Spleen (tissue), 7 donors: ENCODE measurements at regions not wholly inside any gene's neighbourhood (a gene's known extent, or its start where the extent isn't known, plus 50 kb on each side); places are given as distances from the start of the nearest gene placed in this dataset.

Experiments used
- POLR2AphosphoS5 ChIP-seq, 3 donors: sonication (generic); formaldehyde crosslinking; IDR thresholded peaks; one replicate each; pipeline ENCODE4 v1.5.1; 2017; ENCODE audit warnings: antibody characterized with exemption in 3 of 3
- TF ChIP-seq, protein P1 (sequence below), 11 experiments: fragments of 200-600 bp in 7 of 11; fragments of 450-650 bp in 4 of 11; sonication (generic) in 4 of 11; IDR thresholded peaks in 8 of 11; conservative IDR thresholded peaks in 3 of 11; 1 replicate in 7 of 11; 2 replicates in 4 of 11; pipeline versions ENCODE4 v1.4.0 to v1.8.0; 2016 to 2021; ENCODE audit warnings: antibody characterized with exemption in 11 of 11, inconsistent platforms in 4 of 11, mild to moderate bottlenecking in 1 of 11
- donor health status: DM: no; HTN: no; CAD: no; lungs with moderate emphysema.
- donor health status: DM: no; HTN: no; CAD: no.
- donor health status: DM: no; HTN: no; CAD: no.

- TF ChIP-seq POLR2AphosphoS5 (IDR thresholded peaks at IDR 0.05) = no peak
- TF ChIP-seq, protein P1, sequence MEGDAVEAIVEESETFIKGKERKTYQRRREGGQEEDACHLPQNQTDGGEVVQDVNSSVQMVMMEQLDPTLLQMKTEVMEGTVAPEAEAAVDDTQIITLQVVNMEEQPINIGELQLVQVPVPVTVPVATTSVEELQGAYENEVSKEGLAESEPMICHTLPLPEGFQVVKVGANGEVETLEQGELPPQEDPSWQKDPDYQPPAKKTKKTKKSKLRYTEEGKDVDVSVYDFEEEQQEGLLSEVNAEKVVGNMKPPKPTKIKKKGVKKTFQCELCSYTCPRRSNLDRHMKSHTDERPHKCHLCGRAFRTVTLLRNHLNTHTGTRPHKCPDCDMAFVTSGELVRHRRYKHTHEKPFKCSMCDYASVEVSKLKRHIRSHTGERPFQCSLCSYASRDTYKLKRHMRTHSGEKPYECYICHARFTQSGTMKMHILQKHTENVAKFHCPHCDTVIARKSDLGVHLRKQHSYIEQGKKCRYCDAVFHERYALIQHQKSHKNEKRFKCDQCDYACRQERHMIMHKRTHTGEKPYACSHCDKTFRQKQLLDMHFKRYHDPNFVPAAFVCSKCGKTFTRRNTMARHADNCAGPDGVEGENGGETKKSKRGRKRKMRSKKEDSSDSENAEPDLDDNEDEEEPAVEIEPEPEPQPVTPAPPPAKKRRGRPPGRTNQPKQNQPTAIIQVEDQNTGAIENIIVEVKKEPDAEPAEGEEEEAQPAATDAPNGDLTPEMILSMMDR (IDR thresholded peaks at IDR 0.05 in 8 of 11, conservative IDR thresholded peaks at IDR 0.05 in 3 of 11) = no peak
Measured at GRCh38 chr16:80039777-80040176, 439.2 kb upstream of the MAF start.
